H9 (cell line): ENCODE measurements at regions not wholly inside any gene's neighbourhood (a gene's known extent, or its start where the extent isn't known, plus 50 kb on each side); places are given as distances from the start of the nearest gene placed in this dataset.

Experiments
- DNase-seq: peaks from one replicate; pipeline ENCODE4 v3.0.0-alpha.2; 2017
- H2AFZ ChIP-seq: one replicate; pipeline ENCODE4 v1.6.1; 2013; ENCODE audit warnings: mild to moderate bottlenecking, low read length, control low read depth, moderate library complexity
- H2AK5ac ChIP-seq: 2 replicates; pipeline ENCODE4 v1.6.1; 2013; ENCODE audit warnings: low read length, control low read depth, mixed read lengths; ENCODE audit not compliant: insufficient read length
- H2BK120ac ChIP-seq: one replicate; pipeline ENCODE4 v1.6.1; 2013; ENCODE audit warnings: low read depth, mild to moderate bottlenecking, low read length, control low read depth, inconsistent platforms; ENCODE audit not compliant: poor library complexity, severe bottlenecking
- H2BK12ac ChIP-seq: 2 replicates; pipeline ENCODE4 v1.6.1; 2013; ENCODE audit warnings: low read length, control low read depth, mixed read lengths, low read depth; ENCODE audit not compliant: insufficient read length
- H2BK15ac ChIP-seq: 2 replicates; pipeline ENCODE4 v1.6.1; 2013; ENCODE audit warnings: low read depth, low read length, control low read depth
- H2BK20ac ChIP-seq: one replicate; pipeline ENCODE4 v1.6.1; 2013; ENCODE audit warnings: low read depth, mild to moderate bottlenecking, low read length, control low read depth, inconsistent platforms; ENCODE audit not compliant: poor library complexity, severe bottlenecking
- H2BK5ac ChIP-seq: 2 replicates; pipeline ENCODE4 v1.6.1; 2013; ENCODE audit warnings: low read length, control low read depth, mixed read lengths; ENCODE audit not compliant: insufficient read length
- H3K14ac ChIP-seq: 2 replicates; pipeline ENCODE4 v1.6.1; 2013; ENCODE audit warnings: low read length, control low read depth; ENCODE audit not compliant: insufficient read depth
- H3K18ac ChIP-seq: 2 replicates; pipeline ENCODE4 v1.6.1; 2013; ENCODE audit warnings: low read depth, mild to moderate bottlenecking, mixed read lengths, low read length, control low read depth; ENCODE audit not compliant: insufficient read length
- H3K23ac ChIP-seq: 2 replicates; pipeline ENCODE4 v1.6.1; 2013; ENCODE audit warnings: low read length, control low read depth, mixed read lengths, low read depth; ENCODE audit not compliant: insufficient read length
- H3K23me2 ChIP-seq: 2 replicates; pipeline ENCODE4 v1.6.1; 2013; ENCODE audit warnings: low read depth, mild to moderate bottlenecking, mixed read lengths, low read length, control low read depth; ENCODE audit not compliant: insufficient read length, poor library complexity, severe bottlenecking
- H3K27ac ChIP-seq: 2 replicates; pipeline ENCODE4 v1.5.1; 2013; ENCODE audit warnings: low read length, control low read depth, mixed read lengths, low read depth; ENCODE audit not compliant: insufficient read length
- H3K27me3 ChIP-seq: 2 replicates; pipeline ENCODE4 v1.6.1; 2013; ENCODE audit warnings: low read length, control low read depth, inconsistent platforms; ENCODE audit not compliant: insufficient read depth
- H3K4ac ChIP-seq: 2 replicates; pipeline ENCODE4 v1.6.1; 2013; ENCODE audit warnings: low read depth, mild to moderate bottlenecking, control low read depth, inconsistent platforms, low read length, moderate library complexity
- H3K4me1 ChIP-seq: 2 replicates; pipeline ENCODE4 v1.6.1; 2013; ENCODE audit warnings: low read length, control low read depth, inconsistent platforms; ENCODE audit not compliant: insufficient read depth
- H3K4me2 ChIP-seq: 2 replicates; pipeline ENCODE4 v1.6.1; 2013; ENCODE audit warnings: low read length, control low read depth, mixed read lengths; ENCODE audit not compliant: insufficient read length, insufficient read depth
- H3K56ac ChIP-seq: 2 replicates; pipeline ENCODE4 v1.6.1; 2013; ENCODE audit warnings: low read depth, mild to moderate bottlenecking, mixed read lengths, low read length, control low read depth; ENCODE audit not compliant: insufficient read length
- H3K79me1 ChIP-seq: 2 replicates; pipeline ENCODE4 v1.6.1; 2013; ENCODE audit warnings: low read depth, mild to moderate bottlenecking, moderate library complexity, low read length, control low read depth, inconsistent platforms; ENCODE audit not compliant: insufficient read depth, poor library complexity, severe bottlenecking
- H3K79me2 ChIP-seq: 2 replicates; pipeline ENCODE4 v1.6.1; 2013; ENCODE audit warnings: low read length, control low read depth, inconsistent platforms; ENCODE audit not compliant: insufficient read depth
- H3K9ac ChIP-seq: 2 replicates; pipeline ENCODE4 v1.6.1; 2013; ENCODE audit warnings: low read length, control low read depth, mixed read lengths; ENCODE audit not compliant: insufficient read length; ENCODE audit errors: extremely low read depth
- H3K9me3 ChIP-seq: one replicate; pipeline ENCODE4 v1.6.1; 2013; ENCODE audit warnings: low read depth, low read length, inconsistent platforms; ENCODE audit not compliant: control insufficient read depth
- H3T11ph ChIP-seq: one replicate; pipeline ENCODE4 v1.6.1; 2013; ENCODE audit warnings: mild to moderate bottlenecking, low read length, control low read depth, inconsistent platforms
- H4K20me1 ChIP-seq: one replicate; pipeline ENCODE4 v1.6.1; 2013; ENCODE audit not compliant: control insufficient read depth, insufficient read length, insufficient read depth
- H4K5ac ChIP-seq: 2 replicates; pipeline ENCODE4 v1.6.1; 2013; ENCODE audit warnings: low read depth, mild to moderate bottlenecking, mixed read lengths, low read length, control low read depth; ENCODE audit not compliant: insufficient read length
- H4K8ac ChIP-seq: replicated peaks from 2 replicates; pipeline ENCODE4 v1.6.1; 2013; ENCODE audit warnings: low read length, control low read depth, mixed read lengths, low read depth; ENCODE audit not compliant: insufficient read length
- H4K91ac ChIP-seq: 2 replicates; pipeline ENCODE4 v1.6.1; 2013; ENCODE audit warnings: low read depth, mild to moderate bottlenecking, moderate library complexity, mixed read lengths, low read length, control low read depth; ENCODE audit not compliant: insufficient read length
- H3K27ac Mint-ChIP-seq, 3 experiments: 2 replicates in 2 of 3; 3 replicates in 1 of 3; pipeline ENCODE4 v1.8.0; 2020 to 2021; ENCODE audit warnings: mixed read lengths in 3 of 3, mild to moderate bottlenecking in 1 of 3, moderate library complexity in 1 of 3
- H3K27me3 Mint-ChIP-seq: 2 replicates; pipeline ENCODE4 v1.8.0; 2021; ENCODE audit warnings: low read depth, mild to moderate bottlenecking, moderate library complexity, mixed read lengths
- H3K36me3 Mint-ChIP-seq, 3 experiments: 2 replicates in 2 of 3; 3 replicates in 1 of 3; pipeline ENCODE4 v1.8.0; 2020 to 2021; ENCODE audit warnings: low read depth in 3 of 3, mixed read lengths in 3 of 3; ENCODE audit not compliant: insufficient read depth in 1 of 3
- H3K4me1 Mint-ChIP-seq, 2 experiments: 2 replicates each; pipeline ENCODE4 v1.8.0; 2020; ENCODE audit warnings: mixed read lengths in 2 of 2
- H3K4me3 Mint-ChIP-seq, 2 experiments: 2 replicates in 1 of 2; 3 replicates in 1 of 2; pipeline ENCODE4 v1.8.0; 2020 to 2021; ENCODE audit warnings: mild to moderate bottlenecking in 2 of 2, mixed read lengths in 2 of 2, moderate library complexity in 1 of 2
- H3K9me3 Mint-ChIP-seq, 2 experiments: 2 replicates in 1 of 2; 3 replicates in 1 of 2; pipeline ENCODE4 v1.8.0; 2020; ENCODE audit warnings: mild to moderate bottlenecking in 2 of 2, mixed read lengths in 2 of 2, moderate library complexity in 1 of 2
- CTCF ChIP-seq: fragments of 200-600 bp; sonication (generic); conservative IDR thresholded peaks from 3 replicates; pipeline ENCODE4 v1.8.0; 2021; ENCODE audit warnings: antibody characterized with exemption, mild to moderate bottlenecking
- WGBS: extraction: QIAGEN DNeasy Blood & Tissue Kit; methylation state at CpG from one replicate; pipeline ENCODE4 v1.1.7; 2013; ENCODE audit warnings: missing lambda C conversion rate, low lambda C conversion rate, mixed read lengths; ENCODE audit not compliant: insufficient read length; ENCODE audit errors: extremely low coverage; 5-methylcytosine and 5-hydroxymethylcytosine counted together

DNA sequence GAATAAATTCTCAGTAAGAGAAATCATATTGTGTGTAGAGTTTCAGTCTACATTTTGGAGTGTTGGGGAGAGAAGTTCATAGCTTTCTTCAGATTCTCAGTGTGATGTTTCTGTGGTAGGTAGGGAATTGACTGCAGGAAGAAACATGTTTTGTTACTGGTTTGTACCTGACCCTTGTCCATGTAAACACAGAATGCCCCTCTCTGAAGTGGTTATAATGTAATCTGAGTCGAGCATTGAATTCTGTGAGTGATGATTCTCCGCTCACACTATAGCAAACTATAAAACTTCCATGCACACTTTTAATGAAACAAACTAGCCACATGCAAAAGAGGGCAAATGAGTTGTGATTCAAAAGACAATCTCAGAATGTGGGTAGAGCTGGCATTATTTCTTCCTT is 433.2 kb downstream of the USP25 start:
- H2AK5ac ChIP-seq, result no peak overlapping the region
- Mint-ChIP-seq H3K27me3 (no peaks in the 10 kb centered on the region), H3K9me3 (no peaks in the 10 kb centered on the region), H3K36me3 (no peaks in the 10 kb centered on the region), H3K4me1 (peaks cover 8 to 9% of the 10 kb centered on the region in 2 experiments; a peak in 3 of 4 replicates), H3K4me3 (no peak overlapping the region), H3K27ac (no peak overlapping the region)
- H3K4ac ChIP-seq, result no peak overlapping the region
- H3K14ac ChIP-seq, result no peak overlapping the region
- no peak overlapping the region for H3K9ac ChIP-seq
- H3K23ac ChIP-seq, result no peak overlapping the region
- no peak overlapping the region for H2AFZ ChIP-seq
- H4K5ac ChIP-seq, result no peak overlapping the region
- no peaks in the 10 kb centered on the region for H3K23me2 ChIP-seq
- WGBS, result no CpG with 5 or more reads among the region's 2 CpGs
- H2BK5ac ChIP-seq, result no peak overlapping the region
- H3K27me3 ChIP-seq, result no peaks in the 10 kb centered on the region
- H3K79me1 ChIP-seq, result no peaks in the 10 kb centered on the region
- no peaks in the 10 kb centered on the region for H4K20me1 ChIP-seq
- H2BK20ac ChIP-seq, result no peak overlapping the region
- H2BK15ac ChIP-seq, result no peak overlapping the region
- H3K56ac ChIP-seq, result no peak overlapping the region
- no peaks in the 10 kb centered on the region for H3K4me1 ChIP-seq
- H3K18ac ChIP-seq, result no peak overlapping the region
- TF ChIP-seq CTCF, result no peak
- H3K4me2 ChIP-seq, result no peak overlapping the region
- H3K27ac ChIP-seq, result no peak overlapping the region
- H3T11ph ChIP-seq, result no peak overlapping the region
- no peak overlapping the region for H4K8ac ChIP-seq
- DNase-seq, result no peak
- H2BK120ac ChIP-seq, result no peak overlapping the region
- no peaks in the 10 kb centered on the region for H3K9me3 ChIP-seq
- H4K91ac ChIP-seq, result no peak overlapping the region
- no peak overlapping the region for H2BK12ac ChIP-seq
- no peaks in the 10 kb centered on the region for H3K79me2 ChIP-seq
